HepG2 (cell line): ENCODE measurements at regions not wholly inside any gene's neighbourhood (a gene's known extent, or its start where the extent isn't known, plus 50 kb on each side); places are given as distances from the start of the nearest gene placed in this dataset.

Source experiments
- ATAC-seq: fragments of 200-7000 bp; cut with Tn5 transposase; 3 replicates; pipeline ENCODE4 v1.9.1; 2020; ENCODE audit warnings: mild to moderate bottlenecking, moderate library complexity
- BruUV-seq: library from RNA; stranded (reverse); fragments of 400-500 nt; replicated peaks from 2 replicates; lab custom pipeline; 2021; lab: Mats Ljungman, UMichigan
- CTCF ChIA-PET: fragments of 300-600 bp; formaldehyde crosslinking; extraction: SDS; loops from one replicate; lab custom pipeline; 2021; ENCODE audit warnings: low total read pairs, inconsistent platforms, low intra/inter-chr PET ratio; lab: Yijun Ruan, JAX
- POLR2A ChIA-PET: fragments of 350-600 bp; sonication (Branson Sonifier 250); formaldehyde crosslinking; loops from one replicate; lab custom pipeline; 2020; ENCODE audit warnings: antibody characterized with exemption, inconsistent platforms; lab: Yijun Ruan, JAX
- DNase-seq: peaks from one replicate; pipeline ENCODE4 v3.0.0-alpha.2; 2015; ENCODE audit warnings: low spot score
- FAIRE-seq: peaks from 3 replicates; lab custom pipeline; 2011; peaks lifted over from hg19 to GRCh38; lab: Jason Lieb, UNC
- H2AFZ ChIP-seq: one replicate; pipeline ENCODE4 v1.6.1; 2011; ENCODE audit warnings: low read length, inconsistent platforms
- H3K27ac ChIP-seq: fragments of 300-600 bp; 3 replicates; pipeline ENCODE4 v1.8.0; 2011; ENCODE audit warnings: mixed run types, mild to moderate bottlenecking, mixed read lengths, low read length, inconsistent platforms; ENCODE audit not compliant: insufficient read depth; ENCODE audit errors: extremely low read length
- H3K27me3 ChIP-seq, 2 experiments: fragments of 200-600 bp in 1 of 2; 2 replicates in 1 of 2; 3 replicates in 1 of 2; pipeline versions ENCODE4 v1.6.0 to v1.8.0; 2011; ENCODE audit warnings: low read length in 2 of 2, mild to moderate bottlenecking in 2 of 2, moderate library complexity in 2 of 2, inconsistent platforms in 1 of 2; ENCODE audit not compliant: insufficient read depth in 2 of 2, control insufficient read depth in 1 of 2
- H3K36me3 ChIP-seq, 2 experiments: fragments of 200-600 bp in 1 of 2; replicated peaks in 1 of 2; 2 replicates in 1 of 2; 3 replicates in 1 of 2; pipeline versions ENCODE4 v1.5.1 to v1.8.0; 2011; ENCODE audit warnings: low read length in 2 of 2, inconsistent platforms in 1 of 2; ENCODE audit not compliant: insufficient read depth in 2 of 2, control insufficient read depth in 1 of 2
- H3K4me1 ChIP-seq: 2 replicates; pipeline ENCODE4 v1.5.1; 2012; ENCODE audit warnings: low read length, inconsistent platforms; ENCODE audit not compliant: insufficient read depth
- H3K4me2 ChIP-seq: 2 replicates; pipeline ENCODE4 v1.6.0; 2011; ENCODE audit warnings: low read depth, low read length, inconsistent platforms
- H3K4me3 ChIP-seq, 3 experiments: fragments of 200-600 bp in 1 of 3; sonication (generic), shearing (Covaris generic) in 1 of 3; replicated peaks in 1 of 3; 2 replicates each; pipeline ENCODE4 v1.5.1; 2011 to 2016; ENCODE audit warnings: low read length in 3 of 3, inconsistent platforms in 2 of 3, low read depth in 2 of 3, mild to moderate bottlenecking in 2 of 3, control low read depth in 1 of 3, mixed read lengths in 1 of 3; ENCODE audit not compliant: insufficient read depth in 1 of 3
- H3K79me2 ChIP-seq: one replicate; pipeline ENCODE4 v1.6.1; 2011; ENCODE audit warnings: low read length, inconsistent platforms; ENCODE audit not compliant: insufficient read depth
- H3K9ac ChIP-seq: 2 replicates; pipeline ENCODE4 v1.6.0; 2011; ENCODE audit warnings: mild to moderate bottlenecking, low read depth, low read length, inconsistent platforms; ENCODE audit not compliant: insufficient read depth
- H3K9me3 ChIP-seq: 2 replicates; pipeline ENCODE4 v1.5.1; 2012; ENCODE audit warnings: mild to moderate bottlenecking, low read length
- H4K20me1 ChIP-seq: 2 replicates; pipeline ENCODE4 v1.6.0; 2011; ENCODE audit warnings: inconsistent platforms, mild to moderate bottlenecking, low read length, moderate library complexity; ENCODE audit not compliant: insufficient read depth
- HES4 ChIP-seq: sonication (generic); formaldehyde crosslinking; IDR thresholded peaks from 2 replicates; pipeline ENCODE4 v1.9.0; 2021; ENCODE audit warnings: mild to moderate bottlenecking, missing genetic modification reagents, borderline replicate concordance
- HMG20B ChIP-seq: conservative IDR thresholded peaks from 2 replicates; pipeline ENCODE4 v1.6.1; 2016; ENCODE audit warnings: missing genetic modification reagents, missing compliant biosample characterization
- MTA1 ChIP-seq: sonication (generic); formaldehyde crosslinking; IDR thresholded peaks from 2 replicates; pipeline ENCODE4 v1.4.0; 2020; ENCODE audit warnings: missing genetic modification reagents, mild to moderate bottlenecking, borderline replicate concordance
- NFE2L2 ChIP-seq: fragments of 150-350 bp; IDR thresholded peaks from 2 replicates; pipeline ENCODE4 v1.6.1; 2014; ENCODE audit warnings: low read length
- SIX1 ChIP-seq: sonication (generic); formaldehyde crosslinking; IDR thresholded peaks from 2 replicates; pipeline ENCODE4 v1.4.0; 2020; ENCODE audit warnings: missing genetic modification reagents, borderline replicate concordance
- ZBTB49 ChIP-seq: sonication (generic); formaldehyde crosslinking; IDR thresholded peaks from 2 replicates; pipeline ENCODE4 v1.4.0; 2020; ENCODE audit warnings: missing genetic modification reagents, borderline replicate concordance
- ZNF672 ChIP-seq: sonication (generic); formaldehyde crosslinking; IDR thresholded peaks from 2 replicates; pipeline ENCODE4 v1.8.1; 2022; ENCODE audit warnings: missing genetic modification reagents
- ZNF724P ChIP-seq: sonication (generic); formaldehyde crosslinking; IDR thresholded peaks from 2 replicates; pipeline ENCODE4 v1.8.0; 2022; ENCODE audit warnings: missing genetic modification reagents, borderline replicate concordance
- WGBS: methylation state at CpG from one replicate; pipeline ENCODE4 v1.1.6; 2017; ENCODE audit warnings: low lambda C conversion rate; 5-methylcytosine and 5-hydroxymethylcytosine counted together
- in situ Hi-C: cut with HindIII; loops from 2 replicates; pipeline ENCODE4 v1.10.0; 2017; ENCODE audit warnings: low pct_unique_long_range_greater_than_20kb; ENCODE audit not compliant: extremely low pct_ligation_motif_present
- intact Hi-C: fragments of 100-400 bp; cut with micrococcal nuclease; formaldehyde crosslinking; loops from one replicate; pipeline ENCODE4 v1.10.0; 2022; ENCODE audit not compliant: unreplicated experiment
- TF ChIP-seq, protein P1 (sequence below), 2 experiments: sonication (generic) in 1 of 2; formaldehyde crosslinking in 1 of 2; IDR thresholded peaks; 2 replicates each; pipeline versions ENCODE4 v1.6.1 to v1.9.0; 2014 to 2022; ENCODE audit warnings: antibody characterized with exemption in 1 of 2, borderline replicate concordance in 1 of 2, inconsistent platforms in 1 of 2, low read depth in 1 of 2, missing genetic modification reagents in 1 of 2
- TF ChIP-seq, protein P2 (sequence below): IDR thresholded peaks from 2 replicates; pipeline ENCODE4 v1.6.1; 2016
- TF ChIP-seq, protein P3 (sequence below): IDR thresholded peaks from 2 replicates; pipeline ENCODE4 v1.6.1; 2016; ENCODE audit warnings: missing biosample characterization, missing genetic modification reagents, low read depth

- Histone ChIP-seq H3K4me3 (no peak overlapping the region), H3K27ac (no peak overlapping the region), H3K4me1 (no peaks in the 10 kb centered on the region), H3K9me3 (no peaks in the 10 kb centered on the region), H3K27me3 (no peaks in the 10 kb centered on the region; a peak in 1 of 5 replicates), H3K36me3 (peaks cover 1 to 6% of the 10 kb centered on the region in 2 experiments; a peak in 3 of 5 replicates), H2AFZ (no peak overlapping the region), H4K20me1 (no peaks in the 10 kb centered on the region), H3K4me2 (no peak overlapping the region), H3K79me2 (no peaks in the 10 kb centered on the region), H3K9ac (no peak overlapping the region)
- FAIRE-seq (no peak), DNase-seq (no peak), ATAC-seq (no peak)
- ChIA-PET POLR2A (no interaction called here), CTCF (no interaction called here)
- WGBS: 98% methylated on average over 19 of the region's 19 CpGs
- intact Hi-C loops: no loop called here
- in situ Hi-C loops: loop anchor here (5.0 kb wide), 1 partner anchor 182 kb away; no protein-coding TSS in a partner anchor
- BruUV-seq: no TSS peak
- TF ChIP-seq SIX1 (CRISPR knock-in tag) (no peak), MTA1 (CRISPR knock-in tag) (no peak), HMG20B (no peak), ZBTB49 (CRISPR knock-in tag) (no peak), ZNF672 (CRISPR knock-in tag) (no peak), NFE2L2 (no peak), HES4 (CRISPR knock-in tag) (no peak), ZNF724P (CRISPR knock-in tag) (no peak)
- TF ChIP-seq, protein P1, sequence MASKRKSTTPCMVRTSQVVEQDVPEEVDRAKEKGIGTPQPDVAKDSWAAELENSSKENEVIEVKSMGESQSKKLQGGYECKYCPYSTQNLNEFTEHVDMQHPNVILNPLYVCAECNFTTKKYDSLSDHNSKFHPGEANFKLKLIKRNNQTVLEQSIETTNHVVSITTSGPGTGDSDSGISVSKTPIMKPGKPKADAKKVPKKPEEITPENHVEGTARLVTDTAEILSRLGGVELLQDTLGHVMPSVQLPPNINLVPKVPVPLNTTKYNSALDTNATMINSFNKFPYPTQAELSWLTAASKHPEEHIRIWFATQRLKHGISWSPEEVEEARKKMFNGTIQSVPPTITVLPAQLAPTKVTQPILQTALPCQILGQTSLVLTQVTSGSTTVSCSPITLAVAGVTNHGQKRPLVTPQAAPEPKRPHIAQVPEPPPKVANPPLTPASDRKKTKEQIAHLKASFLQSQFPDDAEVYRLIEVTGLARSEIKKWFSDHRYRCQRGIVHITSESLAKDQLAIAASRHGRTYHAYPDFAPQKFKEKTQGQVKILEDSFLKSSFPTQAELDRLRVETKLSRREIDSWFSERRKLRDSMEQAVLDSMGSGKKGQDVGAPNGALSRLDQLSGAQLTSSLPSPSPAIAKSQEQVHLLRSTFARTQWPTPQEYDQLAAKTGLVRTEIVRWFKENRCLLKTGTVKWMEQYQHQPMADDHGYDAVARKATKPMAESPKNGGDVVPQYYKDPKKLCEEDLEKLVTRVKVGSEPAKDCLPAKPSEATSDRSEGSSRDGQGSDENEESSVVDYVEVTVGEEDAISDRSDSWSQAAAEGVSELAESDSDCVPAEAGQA (IDR thresholded peaks at IDR 0.05; ENCODE audit: low read depth): no peak
- TF ChIP-seq, protein P1 (CRISPR knock-in tag; IDR thresholded peaks at IDR 0.05; ENCODE audit: borderline replicate concordance): no peak
- TF ChIP-seq, protein P2, sequence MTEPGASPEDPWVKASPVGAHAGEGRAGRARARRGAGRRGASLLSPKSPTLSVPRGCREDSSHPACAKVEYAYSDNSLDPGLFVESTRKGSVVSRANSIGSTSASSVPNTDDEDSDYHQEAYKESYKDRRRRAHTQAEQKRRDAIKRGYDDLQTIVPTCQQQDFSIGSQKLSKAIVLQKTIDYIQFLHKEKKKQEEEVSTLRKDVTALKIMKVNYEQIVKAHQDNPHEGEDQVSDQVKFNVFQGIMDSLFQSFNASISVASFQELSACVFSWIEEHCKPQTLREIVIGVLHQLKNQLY (CRISPR knock-in tag): no peak
- TF ChIP-seq, protein P3, sequence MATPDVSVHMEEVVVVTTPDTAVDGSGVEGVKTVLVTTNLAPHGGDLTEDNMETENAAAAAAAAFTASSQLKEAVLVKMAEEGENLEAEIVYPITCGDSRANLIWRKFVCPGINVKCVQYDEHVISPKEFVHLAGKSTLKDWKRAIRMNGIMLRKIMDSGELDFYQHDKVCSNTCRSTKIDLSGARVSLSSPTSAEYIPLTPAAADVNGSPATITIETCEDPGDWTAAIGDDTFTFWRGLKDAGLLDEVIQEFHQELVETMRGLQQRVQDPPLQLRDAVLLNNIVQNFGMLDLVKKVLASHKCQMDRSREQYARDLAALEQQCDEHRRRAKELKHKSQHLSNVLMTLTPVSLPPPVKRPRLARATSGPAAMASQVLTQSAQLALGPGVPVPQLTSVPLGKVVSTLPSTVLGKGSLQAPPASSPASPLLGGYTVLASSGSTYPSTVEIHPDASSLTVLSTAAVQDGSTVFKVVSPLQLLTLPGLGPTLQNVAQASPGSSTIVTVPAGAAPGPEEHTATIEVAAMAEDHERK (CRISPR knock-in tag): no peak
Measured at GRCh38 chrX:2640436-2641150, 50.5 kb upstream of the CD99 start.
